HCT116 (cell line): ENCODE measurements at regions not wholly inside any gene's neighbourhood (a gene's known extent, or its start where the extent isn't known, plus 50 kb on each side); places are given as distances from the start of the nearest gene placed in this dataset.

Experiments
- ATAC-seq: fragments of 200-7000 bp; cut with Tn5 transposase; 2 replicates; pipeline ENCODE4 v1.9.1; 2020; ENCODE audit warnings: mild to moderate bottlenecking, moderate library complexity
- BruUV-seq: library from RNA; stranded (reverse); fragments of 400-500 nt; replicated peaks from 2 replicates; lab custom pipeline; 2021; lab: Mats Ljungman, UMichigan
- CTCF ChIA-PET: fragments of 300-600 bp; sonication (Branson Sonifier 250); formaldehyde crosslinking; loops from one replicate; lab custom pipeline; 2021; ENCODE audit warnings: antibody characterized with exemption; lab: Charles Lee
- POLR2A ChIA-PET: fragments of 300-600, 350-600 bp; sonication (Branson Sonifier 250); formaldehyde crosslinking; loops from one replicate; lab custom pipeline; 2021; ENCODE audit warnings: antibody characterized with exemption; lab: Charles Lee
- RAD21 ChIA-PET, 2 experiments: fragments of 300-600 bp; sonication (Branson Sonifier 250); formaldehyde crosslinking; loops; one replicate each; lab custom pipeline; 2023; ENCODE audit warnings: low total read pairs in 2 of 2; ENCODE audit not compliant: uncharacterized antibody in 2 of 2, unreplicated experiment in 2 of 2, low non-redundant PET in 1 of 2; lab: Charles Lee
- DNase-seq: peaks from one replicate; pipeline ENCODE4 v3.0.0-alpha.2; 2010; ENCODE audit warnings: low read depth, low spot score
- H2AFZ ChIP-seq: fragments of 200-600 bp; shearing (Covaris generic), sonication (generic); 2 replicates; pipeline ENCODE4 v1.6.1; 2017; ENCODE audit warnings: low read depth, mixed run types, mixed read lengths, antibody characterized with exemption, low read length; ENCODE audit not compliant: poor library complexity, severe bottlenecking
- H3K27ac ChIP-seq: 2 replicates; pipeline ENCODE4 v1.5.1; 2012; ENCODE audit warnings: low read depth, low read length
- H3K27me3 ChIP-seq: fragments of 200-600 bp; sonication (generic); 2 replicates; pipeline ENCODE4 v1.6.1; 2016; ENCODE audit warnings: mixed run types, low read length, mixed read lengths; ENCODE audit not compliant: insufficient read depth
- H3K36me3 ChIP-seq, 2 experiments: fragments of 200-500 bp in 1 of 2; fragments of 200-600 bp in 1 of 2; sonication (Bioruptor generic) in 1 of 2; sonication (generic) in 1 of 2; 2 replicates each; pipeline versions ENCODE4 v1.5.1 to v1.6.1; 2014 to 2016; ENCODE audit warnings: low read length in 2 of 2, inconsistent platforms in 1 of 2, mixed read lengths in 1 of 2, mixed run types in 1 of 2; ENCODE audit not compliant: insufficient read depth in 2 of 2, control insufficient read depth in 1 of 2
- H3K4me1 ChIP-seq, 2 experiments: fragments of 200-600 bp in 1 of 2; sonication (generic) in 1 of 2; 2 replicates each; pipeline versions ENCODE4 v1.5.1 to v1.6.1; 2012 to 2017; ENCODE audit warnings: low read length in 2 of 2, inconsistent platforms in 1 of 2, mild to moderate bottlenecking in 1 of 2, mixed read lengths in 1 of 2, mixed run types in 1 of 2, moderate library complexity in 1 of 2; ENCODE audit not compliant: insufficient read depth in 2 of 2, control insufficient read depth in 1 of 2
- H3K4me2 ChIP-seq: fragments of 200-600 bp; sonication (generic); 2 replicates; pipeline ENCODE4 v1.6.1; 2017; ENCODE audit warnings: mixed run types, low read length, mixed read lengths
- H3K4me3 ChIP-seq, 2 experiments: fragments of 200-600 bp in 1 of 2; sonication (generic) in 1 of 2; replicated peaks in 1 of 2; 2 replicates each; pipeline ENCODE4 v1.5.1; 2011 to 2016; ENCODE audit warnings: low read length in 2 of 2, control low read depth in 1 of 2, low read depth in 1 of 2, mild to moderate bottlenecking in 1 of 2, mixed read lengths in 1 of 2, mixed run types in 1 of 2
- H3K79me2 ChIP-seq: fragments of 200-600 bp; sonication (generic); 2 replicates; pipeline ENCODE4 v1.6.1; 2017; ENCODE audit warnings: mild to moderate bottlenecking, mixed run types, low read length, moderate library complexity, mixed read lengths; ENCODE audit not compliant: insufficient read depth
- H3K9ac ChIP-seq: fragments of 200-600 bp; sonication (generic); 2 replicates; pipeline ENCODE4 v1.6.1; 2016; ENCODE audit warnings: low read length, mixed read lengths
- H3K9me2 ChIP-seq: fragments of 200-600 bp; sonication (generic), shearing (Covaris generic); 2 replicates; pipeline ENCODE4 v1.6.1; 2017; ENCODE audit warnings: mixed run types, mild to moderate bottlenecking, moderate library complexity; ENCODE audit not compliant: insufficient read depth
- H3K9me3 ChIP-seq, 2 experiments: fragments of 200-500 bp in 1 of 2; fragments of 200-600 bp in 1 of 2; sonication (Bioruptor generic) in 1 of 2; sonication (generic) in 1 of 2; 2 replicates each; pipeline ENCODE4 v1.6.1; 2014 to 2017; ENCODE audit warnings: low read length in 2 of 2, mixed read lengths in 2 of 2, inconsistent platforms in 1 of 2, low read depth in 1 of 2, mild to moderate bottlenecking in 1 of 2, mixed run types in 1 of 2, moderate library complexity in 1 of 2; ENCODE audit not compliant: control insufficient read depth in 1 of 2, insufficient read depth in 1 of 2
- H4K20me1 ChIP-seq: fragments of 200-600 bp; sonication (generic), shearing (Covaris generic); 2 replicates; pipeline ENCODE4 v1.6.1; 2017; ENCODE audit warnings: mixed run types, mild to moderate bottlenecking, moderate library complexity; ENCODE audit not compliant: insufficient read depth
- CEBPB ChIP-seq: IDR thresholded peaks from 2 replicates; pipeline ENCODE4 v1.6.1; 2012; ENCODE audit warnings: low read depth
- EGR1 ChIP-seq: IDR thresholded peaks from 2 replicates; pipeline ENCODE4 v1.6.1; 2012; ENCODE audit warnings: low read depth
- EZH2phosphoT487 ChIP-seq: fragments of 200-600 bp; IDR thresholded peaks from 2 replicates; pipeline ENCODE4 v1.6.1; 2018; ENCODE audit warnings: antibody characterized with exemption, borderline replicate concordance
- POLR2A ChIP-seq: IDR thresholded peaks from 2 replicates; pipeline ENCODE4 v1.7.0; 2011; ENCODE audit warnings: borderline replicate concordance; ENCODE audit not compliant: insufficient read depth, insufficient read length; ENCODE audit errors: extremely low read depth
- POLR2AphosphoS5 ChIP-seq: IDR thresholded peaks from 2 replicates; pipeline ENCODE4 v1.6.1; 2011; ENCODE audit warnings: mild to moderate bottlenecking, low read depth, low read length, moderate library complexity
- RAD21 ChIP-seq: IDR thresholded peaks from 2 replicates; pipeline ENCODE4 v1.6.1; 2012; ENCODE audit warnings: low read depth, mild to moderate bottlenecking
- SIN3A ChIP-seq: IDR thresholded peaks from 2 replicates; pipeline ENCODE4 v1.6.1; 2012; ENCODE audit warnings: low read depth
- SP1 ChIP-seq: IDR thresholded peaks from 2 replicates; pipeline ENCODE4 v1.6.1; 2012; ENCODE audit warnings: low read depth
- ZFX ChIP-seq: fragments of 450-650 bp; IDR thresholded peaks from 2 replicates; pipeline ENCODE4 v1.6.1; 2017
- ZNF274 ChIP-seq: fragments of 200-500 bp; sonication (Bioruptor generic); IDR thresholded peaks from 2 replicates; pipeline ENCODE4 v1.6.1; 2014; ENCODE audit warnings: mild to moderate bottlenecking, low read depth, low read length, inconsistent platforms
- intact Hi-C: fragments of 100-400 bp; cut with micrococcal nuclease; formaldehyde crosslinking; loops from 2 replicates; pipeline ENCODE4 v1.10.0; 2022
- TF ChIP-seq, protein P1 (sequence below): IDR thresholded peaks from 2 replicates; pipeline ENCODE4 v1.6.1; 2012
- TF ChIP-seq, protein P2 (sequence below), 3 experiments: fragments of 200-600 bp in 1 of 3; sonication (generic) in 1 of 3; IDR thresholded peaks in 2 of 3; conservative IDR thresholded peaks in 1 of 3; 2 replicates each; pipeline ENCODE4 v1.5.1; 2012 to 2017; ENCODE audit warnings: low read depth in 2 of 3, low read length in 2 of 3, antibody characterized with exemption in 1 of 3, borderline replicate concordance in 1 of 3, control low read depth in 1 of 3, mild to moderate bottlenecking in 1 of 3, mixed read lengths in 1 of 3, mixed run types in 1 of 3, moderate library complexity in 1 of 3; ENCODE audit not compliant: insufficient read depth in 1 of 3
- TF ChIP-seq, protein P3 (sequence below): IDR thresholded peaks from 2 replicates; pipeline ENCODE4 v1.6.1; 2012
- TF ChIP-seq, protein P4 (sequence below): IDR thresholded peaks from 2 replicates; pipeline ENCODE4 v1.6.1; 2011; ENCODE audit warnings: mild to moderate bottlenecking, low read length, moderate library complexity; ENCODE audit not compliant: insufficient replicate concordance; ENCODE audit errors: extremely low read depth

DNA sequence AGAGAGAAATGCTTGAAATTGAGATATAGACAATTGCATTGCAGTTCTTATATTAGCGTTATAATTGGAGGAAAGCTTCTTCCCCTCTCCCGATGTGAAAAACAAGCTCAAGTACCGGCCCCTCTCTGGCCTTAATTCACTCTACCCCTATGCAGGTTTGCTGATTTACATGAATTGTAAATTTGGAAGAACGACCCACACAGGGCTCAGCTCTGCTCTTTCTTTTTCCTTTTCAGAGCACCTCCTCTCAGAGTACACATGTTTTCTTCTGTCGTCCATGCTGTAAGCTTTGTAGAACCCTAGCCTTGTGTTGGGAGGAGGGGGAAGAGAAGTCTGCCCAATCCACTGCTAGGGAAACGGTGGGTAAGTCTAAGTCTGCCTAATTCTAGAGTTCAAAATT lies 140.8 kb downstream of the IQUB start:
- Histone ChIP-seq H3K9me2 (no peaks in the 10 kb centered on the region), H2AFZ (no peak overlapping the region), H3K4me2 (no peak overlapping the region), H3K4me1 (no peaks in the 10 kb centered on the region), H3K4me3 (no peak overlapping the region), H3K9me3 (no peaks in the 10 kb centered on the region), H3K27ac (no peak overlapping the region), H3K27me3 (no peaks in the 10 kb centered on the region), H4K20me1 (no peaks in the 10 kb centered on the region), H3K9ac (no peak overlapping the region), H3K36me3 (no peaks in the 10 kb centered on the region), H3K79me2 (no peaks in the 10 kb centered on the region)
- ATAC-seq (no peak), DNase-seq (no peak)
- ChIA-PET CTCF (no interaction called here), POLR2A (no interaction called here), RAD21 (no interaction called here)
- BruUV-seq: no TSS peak
- TF ChIP-seq RAD21 (no peak), SIN3A (no peak), CEBPB (no peak), SP1 (no peak), ZNF274 (no peak), ZFX (no peak), POLR2A (no peak)
- TF ChIP-seq, protein P1, sequence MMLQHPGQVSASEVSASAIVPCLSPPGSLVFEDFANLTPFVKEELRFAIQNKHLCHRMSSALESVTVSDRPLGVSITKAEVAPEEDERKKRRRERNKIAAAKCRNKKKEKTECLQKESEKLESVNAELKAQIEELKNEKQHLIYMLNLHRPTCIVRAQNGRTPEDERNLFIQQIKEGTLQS: no peak
- TF ChIP-seq, protein P2, sequence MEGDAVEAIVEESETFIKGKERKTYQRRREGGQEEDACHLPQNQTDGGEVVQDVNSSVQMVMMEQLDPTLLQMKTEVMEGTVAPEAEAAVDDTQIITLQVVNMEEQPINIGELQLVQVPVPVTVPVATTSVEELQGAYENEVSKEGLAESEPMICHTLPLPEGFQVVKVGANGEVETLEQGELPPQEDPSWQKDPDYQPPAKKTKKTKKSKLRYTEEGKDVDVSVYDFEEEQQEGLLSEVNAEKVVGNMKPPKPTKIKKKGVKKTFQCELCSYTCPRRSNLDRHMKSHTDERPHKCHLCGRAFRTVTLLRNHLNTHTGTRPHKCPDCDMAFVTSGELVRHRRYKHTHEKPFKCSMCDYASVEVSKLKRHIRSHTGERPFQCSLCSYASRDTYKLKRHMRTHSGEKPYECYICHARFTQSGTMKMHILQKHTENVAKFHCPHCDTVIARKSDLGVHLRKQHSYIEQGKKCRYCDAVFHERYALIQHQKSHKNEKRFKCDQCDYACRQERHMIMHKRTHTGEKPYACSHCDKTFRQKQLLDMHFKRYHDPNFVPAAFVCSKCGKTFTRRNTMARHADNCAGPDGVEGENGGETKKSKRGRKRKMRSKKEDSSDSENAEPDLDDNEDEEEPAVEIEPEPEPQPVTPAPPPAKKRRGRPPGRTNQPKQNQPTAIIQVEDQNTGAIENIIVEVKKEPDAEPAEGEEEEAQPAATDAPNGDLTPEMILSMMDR (IDR thresholded peaks at IDR 0.05 in 2 of 3, conservative IDR thresholded peaks at IDR 0.05 in 1 of 3; ENCODE audit: borderline replicate concordance in 1 of 3, insufficient read depth in 1 of 3, low read depth in 2 of 3, low read length in 2 of 3): no peak
- intact Hi-C loops: no loop called here

DNA sequence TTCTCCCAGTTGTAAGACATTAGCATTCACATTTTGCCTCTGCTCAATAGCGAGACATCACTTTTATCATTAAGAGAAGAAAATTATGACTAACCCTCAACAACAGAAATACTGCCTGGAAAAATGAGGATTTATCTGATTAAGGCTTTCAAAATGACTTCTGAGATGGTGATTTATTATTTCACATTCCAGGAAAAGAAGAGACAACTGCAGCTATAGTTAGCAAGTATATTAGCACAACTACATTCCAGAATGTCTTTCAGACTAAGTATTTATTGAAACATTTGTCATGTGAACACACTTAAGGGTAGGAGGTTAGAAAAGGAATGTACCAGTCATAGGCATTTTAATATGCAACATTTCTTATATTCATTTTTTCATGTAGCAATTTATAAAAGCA lies 162.0 kb downstream of the IQUB start:
- ChIA-PET RAD21 (no interaction called here), CTCF (interaction anchor here (1.3 kb wide), 1 partner anchor 163 kb away, joined by 5 read pairs; no protein-coding TSS in a partner anchor), POLR2A (no interaction called here)
- H3K4me3 ChIP-seq: no peak overlapping the region
- no peak overlapping the region for H3K27ac ChIP-seq
- no peak overlapping the region for H2AFZ ChIP-seq
- intact Hi-C loops: loop anchor here (10.0 kb wide), 1 partner anchor 62 kb away; no protein-coding TSS in a partner anchor
- H3K36me3 ChIP-seq: no peaks in the 10 kb centered on the region
- no peaks in the 10 kb centered on the region for H3K79me2 ChIP-seq
- ATAC-seq: no peak
- H3K9ac ChIP-seq: no peak overlapping the region
- no TSS peak for BruUV-seq
- H3K4me1 ChIP-seq: no peaks in the 10 kb centered on the region
- DNase-seq: no peak
- H4K20me1 ChIP-seq: no peaks in the 10 kb centered on the region
- H3K9me3 ChIP-seq: no peaks in the 10 kb centered on the region
- no peaks in the 10 kb centered on the region for H3K9me2 ChIP-seq
- no peak overlapping the region for H3K4me2 ChIP-seq
- no peaks in the 10 kb centered on the region for H3K27me3 ChIP-seq
- TF ChIP-seq, protein P2 (IDR thresholded peaks at IDR 0.05 in 2 of 3, conservative IDR thresholded peaks at IDR 0.05 in 1 of 3; ENCODE audit: borderline replicate concordance in 1 of 3, insufficient read depth in 1 of 3, low read depth in 2 of 3, low read length in 2 of 3): no peak
- TF ChIP-seq, protein P3, sequence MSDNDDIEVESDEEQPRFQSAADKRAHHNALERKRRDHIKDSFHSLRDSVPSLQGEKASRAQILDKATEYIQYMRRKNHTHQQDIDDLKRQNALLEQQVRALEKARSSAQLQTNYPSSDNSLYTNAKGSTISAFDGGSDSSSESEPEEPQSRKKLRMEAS: no peak
- TF ChIP-seq, protein P4, sequence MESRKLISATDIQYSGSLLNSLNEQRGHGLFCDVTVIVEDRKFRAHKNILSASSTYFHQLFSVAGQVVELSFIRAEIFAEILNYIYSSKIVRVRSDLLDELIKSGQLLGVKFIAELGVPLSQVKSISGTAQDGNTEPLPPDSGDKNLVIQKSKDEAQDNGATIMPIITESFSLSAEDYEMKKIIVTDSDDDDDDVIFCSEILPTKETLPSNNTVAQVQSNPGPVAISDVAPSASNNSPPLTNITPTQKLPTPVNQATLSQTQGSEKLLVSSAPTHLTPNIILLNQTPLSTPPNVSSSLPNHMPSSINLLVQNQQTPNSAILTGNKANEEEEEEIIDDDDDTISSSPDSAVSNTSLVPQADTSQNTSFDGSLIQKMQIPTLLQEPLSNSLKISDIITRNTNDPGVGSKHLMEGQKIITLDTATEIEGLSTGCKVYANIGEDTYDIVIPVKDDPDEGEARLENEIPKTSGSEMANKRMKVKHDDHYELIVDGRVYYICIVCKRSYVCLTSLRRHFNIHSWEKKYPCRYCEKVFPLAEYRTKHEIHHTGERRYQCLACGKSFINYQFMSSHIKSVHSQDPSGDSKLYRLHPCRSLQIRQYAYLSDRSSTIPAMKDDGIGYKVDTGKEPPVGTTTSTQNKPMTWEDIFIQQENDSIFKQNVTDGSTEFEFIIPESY: no peak
- TF ChIP-seq EGR1 (no peak), POLR2AphosphoS5 (no peak), ZFX (no peak), EZH2phosphoT487 (no peak), CEBPB (no peak)
- TF ChIP-seq, protein P1: no peak
